Kidney (tissue), 13 donors: ENCODE measurements at regions not wholly inside any gene's neighbourhood (a gene's known extent, or its start where the extent isn't known, plus 50 kb on each side); places are given as distances from the start of the nearest gene placed in this dataset.

ENCODE experiments used
- DNase-seq, 5 donors: peaks; one replicate each; pipeline ENCODE4 v3.0.0-alpha.2; 2013 to 2020
- FAIRE-seq: peaks from 2 replicates; lab custom pipeline; 2012; peaks lifted over from hg19 to GRCh38; lab: Jason Lieb, UNC
- H3K27ac ChIP-seq, 2 donors: one replicate each; pipeline ENCODE4 v1.7.0; 2013; ENCODE audit warnings: low read depth in 2 of 2, low read length in 2 of 2, inconsistent platforms in 1 of 2
- H3K27me3 ChIP-seq: one replicate; pipeline ENCODE4 v1.7.1; 2013; ENCODE audit warnings: low read length, inconsistent platforms; ENCODE audit not compliant: control insufficient read depth, insufficient read depth
- H3K36me3 ChIP-seq, 3 donors: one replicate each; pipeline versions ENCODE4 v1.7.0 to v1.7.1; 2013; ENCODE audit warnings: low read length in 3 of 3, control low read depth in 1 of 3, inconsistent platforms in 1 of 3; ENCODE audit not compliant: insufficient read depth in 3 of 3, control insufficient read depth in 2 of 3
- H3K4me1 ChIP-seq, 3 donors: one replicate each; pipeline versions ENCODE4 v1.7.0 to v1.7.1; 2013; ENCODE audit warnings: low read length in 3 of 3, inconsistent platforms in 1 of 3, low read depth in 1 of 3; ENCODE audit not compliant: control insufficient read depth in 2 of 3, insufficient read depth in 2 of 3
- H3K4me3 ChIP-seq, 3 donors: one replicate each; pipeline versions ENCODE4 v1.7.0 to v1.8.1; 2013; ENCODE audit warnings: low read length in 3 of 3, control low read depth in 1 of 3, inconsistent platforms in 1 of 3
- H3K9ac ChIP-seq, 3 donors: one replicate each; pipeline versions ENCODE4 v1.7.0 to v1.7.1; 2013; ENCODE audit warnings: low read length in 3 of 3, control low read depth in 1 of 3, inconsistent platforms in 1 of 3
- H3K9me3 ChIP-seq, 3 donors: one replicate each; pipeline versions ENCODE4 v1.7.0 to v1.7.1; 2013; ENCODE audit warnings: low read length in 3 of 3, control low read depth in 1 of 3, inconsistent platforms in 1 of 3; ENCODE audit not compliant: control insufficient read depth in 2 of 3, insufficient read depth in 1 of 3
- intact Hi-C: fragments of 100-400 bp; cut with DNase I; formaldehyde crosslinking; loops from one replicate; pipeline ENCODE4 v1.11.1; 2022
- TF ChIP-seq, protein P1 (sequence below): IDR thresholded peaks from 3 replicates; pipeline ENCODE4 v1.5.1; 2012; ENCODE audit warnings: mild to moderate bottlenecking, moderate library complexity, borderline replicate concordance; ENCODE audit not compliant: insufficient read depth; ENCODE audit errors: extremely low read depth
- donor health status: control.
- donor health status: control.
- donor health status: control.
- donor health status: control.
- donor health status: control.
- donor health status: DM: yes; HTN: yes; CAD: no.
- donor health status: Normal renal cell carcinoma (clear cell type).

DNA sequence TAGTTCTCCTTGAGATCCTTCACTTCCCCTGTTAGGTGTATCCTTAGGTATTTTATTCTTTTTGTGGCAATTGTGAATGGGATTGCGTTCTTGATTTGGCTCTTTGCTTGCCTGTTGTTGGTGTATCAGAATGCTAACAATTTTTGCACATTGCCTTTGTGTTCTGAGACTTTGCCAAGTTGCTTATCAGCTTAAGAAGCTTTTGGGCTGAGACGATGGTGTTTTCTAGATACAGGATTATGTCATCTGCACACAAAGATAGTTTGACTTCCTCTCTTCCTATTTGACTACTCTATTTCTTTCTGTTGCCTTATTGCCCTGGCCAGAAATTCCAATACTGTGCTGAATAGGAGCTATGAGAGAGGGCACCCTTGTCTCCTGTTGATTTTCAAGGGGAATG is 609.4 kb upstream of the COX7C start:
- Histone ChIP-seq H3K4me1 (no peaks in the 10 kb centered on the region), H3K27ac (no peak overlapping the region), H3K27me3 (no peaks in the 10 kb centered on the region), H3K9me3 (no peaks in the 10 kb centered on the region), H3K36me3 (no peaks in the 10 kb centered on the region), H3K9ac (no peak overlapping the region), H3K4me3 (no peak overlapping the region)
- no peak for DNase-seq
- TF ChIP-seq, protein P1, sequence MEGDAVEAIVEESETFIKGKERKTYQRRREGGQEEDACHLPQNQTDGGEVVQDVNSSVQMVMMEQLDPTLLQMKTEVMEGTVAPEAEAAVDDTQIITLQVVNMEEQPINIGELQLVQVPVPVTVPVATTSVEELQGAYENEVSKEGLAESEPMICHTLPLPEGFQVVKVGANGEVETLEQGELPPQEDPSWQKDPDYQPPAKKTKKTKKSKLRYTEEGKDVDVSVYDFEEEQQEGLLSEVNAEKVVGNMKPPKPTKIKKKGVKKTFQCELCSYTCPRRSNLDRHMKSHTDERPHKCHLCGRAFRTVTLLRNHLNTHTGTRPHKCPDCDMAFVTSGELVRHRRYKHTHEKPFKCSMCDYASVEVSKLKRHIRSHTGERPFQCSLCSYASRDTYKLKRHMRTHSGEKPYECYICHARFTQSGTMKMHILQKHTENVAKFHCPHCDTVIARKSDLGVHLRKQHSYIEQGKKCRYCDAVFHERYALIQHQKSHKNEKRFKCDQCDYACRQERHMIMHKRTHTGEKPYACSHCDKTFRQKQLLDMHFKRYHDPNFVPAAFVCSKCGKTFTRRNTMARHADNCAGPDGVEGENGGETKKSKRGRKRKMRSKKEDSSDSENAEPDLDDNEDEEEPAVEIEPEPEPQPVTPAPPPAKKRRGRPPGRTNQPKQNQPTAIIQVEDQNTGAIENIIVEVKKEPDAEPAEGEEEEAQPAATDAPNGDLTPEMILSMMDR: no peak
- FAIRE-seq: no peak
- intact Hi-C loops: no loop called here

DNA sequence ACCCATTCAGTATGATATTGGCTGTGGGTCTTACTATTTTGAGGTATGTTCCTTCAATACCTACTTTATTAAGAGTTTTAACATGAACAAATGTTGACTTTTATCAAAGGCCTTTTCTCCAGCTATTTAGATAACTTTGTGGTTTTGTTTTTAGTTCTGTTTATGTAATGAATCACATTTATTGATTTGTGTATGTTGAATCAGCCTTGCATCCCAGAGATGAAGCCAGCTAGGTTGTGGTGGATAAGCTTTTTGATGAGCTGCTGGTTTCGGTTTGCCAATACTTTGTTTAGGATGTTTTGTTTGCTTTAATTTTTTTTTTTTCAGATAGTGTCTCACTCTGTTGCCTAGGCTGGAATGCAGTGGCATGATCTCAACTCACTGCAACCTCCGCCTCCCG is 609.0 kb upstream of the COX7C start:
- no peaks in the 10 kb centered on the region for H3K36me3 ChIP-seq
- no peak overlapping the region for H3K27ac ChIP-seq
- no peak overlapping the region for H3K9ac ChIP-seq
- H3K9me3 ChIP-seq: no peaks in the 10 kb centered on the region
- DNase-seq: no peak
- FAIRE-seq: no peak
- no peaks in the 10 kb centered on the region for H3K27me3 ChIP-seq
- H3K4me3 ChIP-seq: no peak overlapping the region
- TF ChIP-seq, protein P1: no peak
- no peaks in the 10 kb centered on the region for H3K4me1 ChIP-seq
- intact Hi-C loops: no loop called here

DNA sequence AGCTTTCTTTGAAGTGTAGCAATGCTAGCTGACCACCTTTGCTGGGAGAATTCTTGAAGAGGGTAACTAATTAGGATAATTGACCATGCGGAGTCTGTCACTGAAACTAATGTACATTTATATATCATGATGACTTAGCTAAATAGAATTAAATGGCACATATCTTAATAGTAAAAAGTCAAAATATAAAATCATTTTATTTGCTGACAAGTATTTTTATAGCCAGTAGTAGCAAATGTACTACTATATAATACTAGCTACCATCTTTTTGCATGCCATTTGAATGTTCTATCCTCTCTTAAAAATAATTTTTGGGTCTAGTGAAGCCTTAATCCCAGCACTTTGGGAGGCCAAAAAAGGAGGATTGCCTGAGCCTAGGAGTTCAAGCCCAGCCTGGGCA is 605.8 kb upstream of the COX7C start:
- Histone ChIP-seq H3K9ac (no peak overlapping the region), H3K27me3 (no peaks in the 10 kb centered on the region), H3K4me3 (no peak overlapping the region), H3K4me1 (no peaks in the 10 kb centered on the region), H3K27ac (no peak overlapping the region), H3K9me3 (no peaks in the 10 kb centered on the region), H3K36me3 (no peaks in the 10 kb centered on the region)
- TF ChIP-seq, protein P1: no peak
- intact Hi-C loops: no loop called here
- DNase-seq (no peak), FAIRE-seq (no peak)

DNA sequence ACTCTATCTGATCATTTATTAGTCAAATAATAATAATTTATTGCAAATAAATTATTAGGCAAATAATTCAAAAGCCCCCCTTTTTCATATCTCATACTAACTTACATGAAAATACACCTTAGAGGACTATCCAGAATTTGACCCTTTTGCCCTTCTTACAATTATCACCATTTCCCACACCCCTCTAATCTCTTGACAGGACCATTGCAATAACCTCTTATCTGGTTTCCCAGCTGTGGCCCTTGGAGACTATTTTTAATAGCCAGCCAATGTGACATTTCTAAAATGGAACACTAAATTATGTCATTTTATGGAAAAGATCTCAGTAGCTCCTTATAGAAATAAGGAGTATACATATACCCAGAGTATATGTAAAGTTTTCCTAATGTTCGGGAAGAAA is 588.4 kb upstream of the COX7C start:
- no peaks in the 10 kb centered on the region for H3K36me3 ChIP-seq
- FAIRE-seq (no peak), DNase-seq (no peak)
- H3K9ac ChIP-seq: no peak overlapping the region
- TF ChIP-seq, protein P1: no peak
- H3K9me3 ChIP-seq: no peaks in the 10 kb centered on the region
- H3K4me1 ChIP-seq: no peaks in the 10 kb centered on the region
- H3K27me3 ChIP-seq: no peaks in the 10 kb centered on the region
- H3K27ac ChIP-seq: no peak overlapping the region
- no peak overlapping the region for H3K4me3 ChIP-seq
- intact Hi-C loops: no loop called here
